ENCODE measurements at regions not wholly inside any gene's neighbourhood (a gene's known extent, or its start where the extent isn't known, plus 50 kb on each side); places are given as distances from the start of the nearest gene placed in this dataset.

- no peak for TF ChIP-seq CTCF (conservative IDR thresholded peaks at IDR 0.05; ENCODE audit: low read depth, low read length)
- TF ChIP-seq EZH2 (IDR thresholded peaks at IDR 0.05; ENCODE audit: low read length, unreplicated experiment) = no peak
- no peak for TF ChIP-seq EZH2phosphoT487 (IDR thresholded peaks at IDR 0.05; ENCODE audit: borderline replicate concordance, low read length)
These were observed 121.5 kb downstream of the C11orf91 start for GRCh38 chr11:33579101-33579500.

Measured in PC-3 (cell line).